GM19397 (cell line): ENCODE measurements at regions not wholly inside any gene's neighbourhood (a gene's known extent, or its start where the extent isn't known, plus 50 kb on each side); places are given as distances from the start of the nearest gene placed in this dataset.
"Not testable (repeated sequence)": the region's sequence is repeated elsewhere in the genome, so short reads cannot be mapped to it uniquely, and the experiment has no call there.

Experiments used
- ATAC-seq: cut with Tn5 transposase; IDR thresholded peaks from one replicate; pipeline ENCODE4 v1.9.1; 2021; ENCODE audit warnings: mild to moderate bottlenecking, moderate library complexity; ENCODE audit not compliant: unreplicated experiment

GRCh38 chr6:82573254-82573972 is 209.8 kb downstream of the TPBG start:
- no peak for ATAC-seq

- no peak for ATAC-seq
Observed at GRCh38 chr6:82576284-82576683, 212.7 kb downstream of the TPBG start.

DNA sequence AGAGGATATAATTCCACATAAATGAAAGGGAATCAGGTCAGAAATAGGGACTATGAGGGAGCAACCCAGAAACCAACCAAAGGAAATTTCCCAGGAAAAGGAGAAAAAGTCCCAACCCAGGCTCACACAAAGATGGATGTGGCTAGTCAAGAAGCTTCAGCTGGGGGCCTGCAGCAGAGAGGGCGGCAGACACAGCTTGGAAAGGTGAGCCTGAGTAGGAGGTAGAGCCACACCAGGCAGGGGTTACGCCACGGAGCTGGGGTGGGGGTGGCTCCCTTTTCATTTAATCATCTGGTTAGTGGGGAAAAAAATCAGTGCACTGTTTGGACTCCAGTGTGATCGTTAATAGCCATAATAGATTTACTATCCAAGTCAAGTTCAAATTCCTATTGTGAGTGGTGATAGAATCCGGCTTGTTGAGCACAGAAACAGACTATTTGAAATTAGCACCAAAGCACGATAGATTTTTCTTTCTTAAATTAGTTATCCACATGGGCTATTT is 220.6 kb downstream of the TPBG start:
- no peak for ATAC-seq

DNA sequence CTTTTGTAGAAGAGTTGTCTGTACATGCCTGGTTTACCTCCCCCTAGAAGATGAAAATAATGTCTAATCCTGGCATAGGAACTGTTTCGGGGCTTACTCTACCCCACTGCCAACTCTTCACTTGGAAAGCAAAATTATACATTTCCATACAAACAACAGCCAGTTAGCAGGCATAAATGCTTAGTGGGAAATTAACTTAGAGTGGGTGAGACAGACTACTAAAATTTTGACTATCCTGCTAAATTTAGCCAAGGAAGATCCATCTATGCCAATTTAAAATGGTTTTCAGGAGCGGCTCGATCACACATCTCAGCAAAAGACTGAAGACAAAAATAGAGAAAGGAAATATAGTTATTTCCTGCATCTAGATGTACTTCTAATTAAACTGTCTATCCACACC is 221.2 kb downstream of the TPBG start:
- ATAC-seq, result no peak

DNA sequence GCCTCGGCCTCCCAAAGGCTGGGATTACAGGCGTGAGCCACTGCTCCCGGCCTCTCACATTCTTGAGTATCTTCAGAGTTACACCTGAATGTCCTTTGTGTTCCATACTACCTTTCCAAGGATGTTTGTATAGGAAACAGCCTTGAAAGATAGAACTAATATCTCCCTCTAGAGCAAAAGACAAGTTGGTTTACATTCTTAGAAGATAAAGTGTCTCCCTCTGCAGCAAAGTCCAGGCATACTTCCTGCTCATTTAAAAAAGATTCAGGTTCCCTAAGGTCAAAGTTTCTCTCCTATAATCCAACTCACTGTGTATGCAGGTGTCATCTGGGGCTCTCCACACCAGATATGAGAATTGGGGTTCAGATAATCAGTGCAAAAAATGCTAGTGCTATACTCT is 224.4 kb downstream of the TPBG start:
- ATAC-seq, result no peak

- no peak for ATAC-seq
Observed at GRCh38 chr6:82588859-82589412, 225.3 kb downstream of the TPBG start.

- no peak for ATAC-seq
Observed at GRCh38 chr6:82589509-82590206, 226.0 kb downstream of the TPBG start.

DNA sequence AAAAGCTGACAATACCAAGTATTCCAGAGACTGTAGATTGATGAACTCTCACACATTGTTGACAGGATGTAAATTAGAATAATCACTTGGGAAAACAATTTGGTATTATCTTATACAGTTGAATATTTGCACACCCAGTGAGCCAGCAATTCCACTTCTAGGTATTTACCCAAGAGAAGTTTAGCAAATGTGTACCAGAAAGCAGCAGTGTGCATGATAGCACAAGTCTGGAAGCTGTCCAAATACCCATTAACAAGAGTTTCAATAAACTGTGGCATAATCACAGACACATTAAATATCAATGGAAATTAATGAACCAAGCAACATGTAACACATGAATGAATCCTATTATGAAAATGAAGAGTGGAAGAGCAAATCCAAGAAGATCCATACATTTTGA is 233.6 kb downstream of the TPBG start:
- no peak for ATAC-seq

DNA sequence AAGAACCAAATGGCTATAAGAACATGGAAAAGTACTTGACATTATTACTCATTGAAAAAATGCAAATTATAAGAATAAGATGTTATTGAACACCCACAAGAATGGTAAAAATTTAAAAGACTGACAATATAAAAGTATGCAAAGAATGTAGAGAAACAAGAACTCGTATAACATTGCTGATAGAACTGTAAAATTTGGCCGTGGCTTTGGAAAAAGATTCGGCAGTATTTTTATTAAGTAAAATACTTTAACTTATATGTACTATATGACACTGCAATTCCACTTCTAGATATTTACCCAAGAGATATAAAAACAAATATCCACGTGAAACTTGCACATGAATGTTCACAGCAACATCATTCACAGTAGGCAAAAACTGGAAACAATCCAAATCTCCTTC is 239.2 kb downstream of the TPBG start:
- no peak for ATAC-seq

DNA sequence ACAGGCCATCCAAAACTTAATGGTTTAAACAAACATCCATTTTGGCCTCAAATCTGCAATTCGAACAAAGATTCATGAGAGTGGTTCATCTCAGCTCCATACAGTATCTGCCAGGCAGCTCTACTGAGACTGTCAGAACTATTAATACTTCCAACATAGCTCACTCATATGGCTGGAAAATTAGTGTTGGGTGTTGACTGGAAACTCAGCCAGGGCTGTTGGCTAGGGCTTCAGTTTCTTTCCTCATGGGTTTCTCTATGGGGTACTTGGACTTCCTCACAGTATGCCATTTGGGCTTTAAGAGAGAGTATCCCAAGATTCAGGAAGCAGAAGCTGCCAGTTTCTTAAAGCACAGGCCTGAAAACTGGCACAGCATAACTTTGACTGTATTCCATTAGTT is 240.3 kb downstream of the TPBG start:
- no peak for ATAC-seq

DNA sequence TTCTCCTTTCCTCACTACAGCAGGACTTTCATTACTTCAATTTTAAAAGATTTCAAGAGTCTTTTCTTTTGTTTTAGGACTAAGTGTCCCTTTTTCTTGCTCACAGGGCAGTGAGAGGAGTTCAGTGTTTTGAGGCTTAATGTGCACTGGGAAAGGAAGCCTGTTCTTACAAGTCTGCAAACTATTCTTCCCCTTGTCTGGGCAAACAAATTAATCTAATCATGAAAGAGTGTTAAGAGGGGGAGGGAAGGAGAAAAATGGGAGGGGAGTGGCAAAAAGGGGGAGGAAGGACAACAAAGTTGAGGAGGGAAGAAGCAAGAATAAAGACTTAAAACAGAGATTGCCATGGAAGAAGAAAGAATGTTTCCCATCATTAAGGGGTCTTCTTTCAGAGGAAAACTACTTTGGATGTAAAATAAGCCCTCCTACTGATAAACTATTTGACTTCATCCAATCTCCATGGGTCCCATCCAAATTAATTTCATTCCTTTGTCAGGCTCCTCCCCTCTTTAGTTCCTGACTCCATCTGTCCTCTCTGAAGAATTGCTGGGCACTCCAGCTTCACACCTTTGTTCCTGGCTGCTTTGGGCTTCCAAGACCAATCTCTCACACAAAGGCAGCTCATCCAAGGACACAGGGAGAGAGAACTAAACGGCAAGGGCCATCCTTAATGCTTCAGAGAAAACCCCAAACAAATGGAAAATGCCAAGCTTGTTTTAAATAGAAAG is 244.5 kb downstream of the TPBG start:
- no peak for ATAC-seq

DNA sequence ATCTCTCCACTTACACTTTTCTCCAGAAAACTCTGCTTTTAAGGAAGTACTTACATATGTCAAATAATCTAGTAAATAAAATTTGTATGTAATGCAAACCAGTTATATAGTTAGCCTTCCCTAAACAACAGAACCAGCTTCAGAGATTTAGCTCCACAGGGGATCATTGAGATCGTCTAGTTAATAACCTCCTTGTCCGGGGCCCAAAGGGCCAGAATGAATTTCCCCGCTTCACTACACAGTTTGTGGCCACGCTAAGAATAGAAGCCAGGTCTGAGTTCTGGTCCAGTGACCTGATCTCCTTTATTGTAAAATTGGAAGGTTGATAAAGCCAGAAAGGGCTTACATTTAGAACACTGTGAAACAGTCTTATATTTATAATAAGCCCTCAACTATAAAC is 245.2 kb downstream of the TPBG start:
- ATAC-seq, result no peak

DNA sequence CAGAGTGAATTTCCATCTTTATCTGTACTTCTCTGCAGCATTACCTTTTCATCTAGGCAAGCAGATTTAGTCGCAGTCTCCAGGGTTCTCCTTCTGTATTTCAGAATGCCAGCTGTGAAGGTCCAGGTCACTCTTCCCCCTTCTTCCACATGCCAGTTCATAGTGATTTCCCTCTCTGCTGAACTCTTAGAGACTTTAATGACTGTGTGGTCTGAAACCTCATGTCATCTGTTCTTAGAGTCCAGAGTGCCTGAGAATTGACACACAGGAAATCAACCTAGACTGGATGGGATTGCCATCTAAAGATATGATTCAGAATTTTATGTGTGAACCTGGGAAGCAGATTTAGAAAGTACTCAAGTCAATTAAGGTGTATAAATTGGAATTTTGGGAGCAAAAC is 248.1 kb downstream of the TPBG start:
- no peak for ATAC-seq

DNA sequence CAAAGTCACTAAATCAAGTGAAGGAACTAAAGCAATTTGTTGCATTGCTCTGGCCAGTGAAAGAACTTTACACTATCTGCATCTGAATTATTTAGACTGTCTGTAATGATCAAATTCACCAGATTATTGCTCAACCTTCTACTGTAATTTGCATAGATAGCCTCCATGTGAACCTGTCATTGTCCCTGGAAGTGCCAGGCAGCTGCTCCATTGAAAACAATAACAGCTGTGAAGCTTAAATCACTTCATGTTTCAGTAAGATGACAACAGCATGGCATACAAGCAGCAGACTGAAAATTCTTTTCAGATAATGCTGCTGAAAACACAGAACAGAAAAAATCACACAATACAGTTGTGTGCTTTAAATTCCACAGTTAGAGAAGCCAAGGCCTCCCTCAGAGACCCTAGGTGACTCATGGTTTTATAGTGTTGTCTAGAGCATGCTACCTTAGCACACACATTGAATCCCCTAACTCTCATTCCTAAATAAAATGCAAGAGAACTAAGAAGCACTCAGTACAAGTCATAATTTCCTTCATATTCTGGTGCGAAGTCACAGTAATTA is 248.9 kb downstream of the TPBG start:
- no peak for ATAC-seq

DNA sequence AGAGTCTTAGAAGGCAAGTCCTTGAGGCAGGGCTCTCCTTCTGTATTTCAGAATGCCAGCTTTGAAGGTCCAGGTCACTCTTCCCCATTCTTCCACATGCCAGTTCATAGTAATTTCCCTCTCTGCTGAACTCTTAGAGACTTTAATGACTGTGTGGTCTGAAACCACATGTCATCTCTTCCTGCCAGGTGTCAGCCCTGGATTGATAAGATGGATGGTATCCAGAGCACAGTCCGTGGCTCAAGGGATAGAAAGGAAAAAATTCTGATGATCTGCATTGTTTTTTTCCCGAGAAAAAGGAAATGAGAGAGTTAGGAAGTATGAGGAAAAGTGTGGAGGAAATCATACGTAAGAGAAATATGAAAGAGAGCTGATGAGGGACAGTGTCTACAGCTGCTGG is 250.9 kb downstream of the TPBG start:
- ATAC-seq, result no peak

GRCh38 chr6:82616386-82617028 is 252.9 kb downstream of the TPBG start:
- ATAC-seq, result no peak

DNA sequence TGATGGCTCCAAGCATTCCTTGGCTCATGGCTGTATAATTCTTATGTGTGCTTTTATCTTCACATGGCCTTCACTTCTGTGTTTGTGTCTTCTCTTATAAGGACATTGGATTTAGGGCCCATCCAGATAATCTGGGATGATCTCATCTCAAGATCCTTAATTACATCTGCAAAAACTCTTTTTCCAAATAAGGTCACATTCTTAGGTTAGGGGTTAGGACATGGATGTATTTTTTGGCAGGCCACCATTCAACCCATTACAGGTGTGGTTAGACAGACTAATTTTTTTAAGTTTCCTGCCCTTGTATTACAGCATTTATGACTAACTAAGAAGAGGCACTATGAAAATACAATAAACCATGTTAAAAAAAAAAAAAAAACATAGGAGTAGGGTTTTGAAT is 254.0 kb downstream of the TPBG start:
- ATAC-seq, result no peak

GRCh38 chr6:82619573-82619972 is 256.0 kb downstream of the TPBG start:
- ATAC-seq, result no peak

- no peak for ATAC-seq
Observed at GRCh38 chr6:82622461-82622860, 258.8 kb downstream of the TPBG start.

DNA sequence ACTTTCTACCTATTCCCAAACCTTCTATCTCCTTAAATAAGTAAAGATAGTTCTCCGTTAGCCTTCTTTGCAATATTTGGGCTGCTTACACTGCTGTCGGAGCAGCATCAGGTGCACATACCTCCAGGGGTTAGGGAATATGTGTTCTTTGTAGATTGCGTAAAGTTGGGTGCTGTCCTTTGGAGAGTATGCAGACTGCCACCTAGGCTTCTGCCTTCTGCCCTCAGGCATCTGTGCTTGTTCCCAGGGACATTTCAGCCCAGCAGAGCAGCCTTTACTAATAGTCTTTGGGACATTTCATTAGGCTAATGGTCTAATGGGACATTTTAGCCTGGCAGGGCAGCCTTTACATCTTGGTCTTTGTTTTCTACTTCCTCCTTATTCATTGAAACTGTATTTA is 260.6 kb downstream of the TPBG start:
- ATAC-seq, result no peak

- ATAC-seq, result not testable (repeated sequence)
Observed at GRCh38 chr6:82626946-82627345, 263.3 kb downstream of the TPBG start.
